Muscle of leg (tissue), 3 donors: ENCODE measurements at regions not wholly inside any gene's neighbourhood (a gene's known extent, or its start where the extent isn't known, plus 50 kb on each side); places are given as distances from the start of the nearest gene placed in this dataset.
A peak's percentile ranks its signal among the peaks of the same experiment; 100 is the strongest.
"Not testable (repeated sequence)": the region's sequence is repeated elsewhere in the genome, so short reads cannot be mapped to it uniquely, and the experiment has no call there.

ENCODE experiments used
- DNase-seq: peaks from one replicate; pipeline ENCODE4 v3.0.0; 2013
- H3K27ac ChIP-seq: one replicate; pipeline ENCODE4 v1.5.1; 2013; ENCODE audit warnings: mild to moderate bottlenecking, low read length, control low read depth
- H3K27me3 ChIP-seq: one replicate; pipeline ENCODE4 v1.6.1; 2013; ENCODE audit warnings: low read length; ENCODE audit not compliant: control insufficient read depth, insufficient read depth
- H3K36me3 ChIP-seq: one replicate; pipeline ENCODE4 v1.6.1; 2013; ENCODE audit warnings: low read length; ENCODE audit not compliant: control insufficient read depth, insufficient read depth
- H3K4me1 ChIP-seq: one replicate; pipeline ENCODE4 v1.6.1; 2013; ENCODE audit warnings: low read length; ENCODE audit not compliant: control insufficient read depth, insufficient read depth
- H3K4me3 ChIP-seq: one replicate; pipeline ENCODE4 v1.5.1; 2013; ENCODE audit warnings: low read length, control low read depth
- H3K9me3 ChIP-seq: replicated peaks from 2 replicates; pipeline ENCODE4 v1.6.1; 2013; ENCODE audit warnings: low read depth, low read length; ENCODE audit not compliant: control insufficient read depth
- WGBS: methylation state at CpG from one replicate; pipeline ENCODE4 v1.1.5; 2013; ENCODE audit warnings: missing lambda C conversion rate; ENCODE audit not compliant: insufficient coverage; 5-methylcytosine and 5-hydroxymethylcytosine counted together

DNA sequence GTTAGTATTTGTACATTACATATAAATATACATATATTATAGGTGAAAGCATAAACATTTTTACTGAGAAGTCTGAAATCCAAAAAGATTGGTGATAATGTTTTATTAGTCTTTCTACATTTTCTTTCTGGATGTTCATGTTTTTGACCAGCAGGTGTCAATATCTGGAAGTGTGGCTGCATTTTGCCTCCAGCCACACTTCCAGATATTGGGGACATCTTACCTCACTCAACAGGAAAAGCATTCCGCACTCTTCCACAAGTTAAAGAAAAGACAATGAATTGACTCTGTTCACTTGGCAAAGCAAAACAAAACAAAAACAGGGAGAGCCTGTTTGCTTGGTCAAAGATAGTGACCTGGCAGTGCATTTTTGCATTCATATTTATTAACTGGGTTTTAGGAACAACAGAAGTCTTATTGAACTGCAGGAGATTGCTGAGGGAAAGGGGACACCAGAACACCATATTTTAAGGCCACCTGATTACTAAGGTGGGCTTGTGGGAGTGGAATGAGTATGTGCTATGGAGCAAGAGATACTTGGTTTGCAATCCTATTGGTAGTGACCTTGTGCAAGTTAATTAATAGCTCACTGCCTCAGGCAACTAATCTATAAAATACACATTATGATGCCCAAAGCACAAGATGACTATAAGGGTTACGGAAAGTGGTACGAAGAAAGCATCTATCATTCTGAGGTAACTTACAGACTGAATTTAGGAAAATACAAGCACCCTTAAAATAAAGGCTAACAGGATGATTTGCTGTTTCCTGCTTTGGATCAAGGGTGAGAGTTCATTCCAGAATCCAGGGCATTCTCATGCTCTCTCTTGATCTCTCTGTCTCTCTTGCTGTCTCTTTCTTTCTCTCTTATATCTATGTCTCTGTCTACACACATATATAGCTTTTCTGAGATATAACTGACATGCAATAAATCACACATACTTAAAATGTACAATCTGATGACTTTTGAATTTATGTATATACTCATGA lies 389.9 kb upstream of the EMCN start:
- H3K4me3 ChIP-seq = no peak overlapping the region
- no CpG with 5 or more reads among the region's 3 CpGs for WGBS

GRCh38 chr4:100906973-100907372 lies 389.2 kb upstream of the EMCN start:
- H3K27me3 ChIP-seq = no peaks in the 10 kb centered on the region
- no peaks in the 10 kb centered on the region for H3K9me3 ChIP-seq
- H3K36me3 ChIP-seq = no peaks in the 10 kb centered on the region
- no peak overlapping the region for H3K4me3 ChIP-seq
- no peaks in the 10 kb centered on the region for H3K4me1 ChIP-seq
- DNase-seq = no peak
- no peak overlapping the region for H3K27ac ChIP-seq
- no CpG with 5 or more reads among the region's 3 CpGs for WGBS

More for the DNA sequence above, 389.9 kb upstream of the EMCN start:
- peak; percentile 15 for DNase-seq
- H3K9me3 ChIP-seq = no peaks in the 10 kb centered on the region
- no peaks in the 10 kb centered on the region for H3K4me1 ChIP-seq
- no peaks in the 10 kb centered on the region for H3K27me3 ChIP-seq
- no peaks in the 10 kb centered on the region for H3K36me3 ChIP-seq
- H3K27ac ChIP-seq = no peak overlapping the region

DNA sequence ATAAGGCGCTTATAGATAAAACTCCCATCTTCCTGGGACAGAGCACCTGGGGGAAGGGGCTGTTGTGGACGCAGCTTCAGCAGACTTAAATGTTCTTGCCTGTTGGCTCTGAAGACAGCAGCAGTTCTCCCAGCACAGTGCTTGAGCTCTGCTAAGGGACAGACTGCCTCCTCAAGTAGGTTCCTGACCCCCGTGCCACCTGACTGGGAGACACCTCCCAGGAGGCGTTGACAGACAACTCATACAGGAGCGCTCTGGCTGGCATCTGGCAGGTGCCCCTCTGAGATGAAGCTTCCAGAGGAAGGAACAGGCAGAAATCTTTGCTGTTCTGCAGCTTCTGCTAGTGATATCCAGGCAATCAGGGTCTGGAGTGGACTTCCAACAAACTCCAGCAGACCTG lies 383.1 kb upstream of the EMCN start:
- not testable (repeated sequence) for H3K4me1 ChIP-seq, H3K27me3 ChIP-seq, H3K27ac ChIP-seq, H3K36me3 ChIP-seq, DNase-seq, H3K4me3 ChIP-seq, H3K9me3 ChIP-seq
- WGBS = 93% methylated on average over 4 of the region's 5 CpGs

DNA sequence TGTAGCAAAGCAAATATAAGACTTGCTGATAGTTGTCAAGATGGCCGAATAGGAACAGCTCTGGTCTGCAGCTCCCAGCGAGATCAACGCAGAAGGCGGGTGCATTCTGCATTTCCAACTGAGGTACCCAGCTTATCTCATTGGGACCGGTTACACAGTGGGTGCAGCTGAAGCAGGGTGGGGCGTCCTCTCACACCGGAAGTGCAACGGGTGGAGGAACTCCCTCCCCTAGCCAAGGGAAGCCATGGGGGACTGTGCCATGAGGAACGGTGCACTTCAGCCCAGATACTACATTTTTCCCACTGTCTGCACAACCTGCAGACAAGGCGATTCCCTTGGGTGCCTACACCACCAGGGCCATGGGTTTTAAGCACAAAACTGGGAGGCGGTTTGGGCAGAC lies 382.3 kb upstream of the EMCN start:
- H3K4me1 ChIP-seq = no peaks in the 10 kb centered on the region
- no peaks in the 10 kb centered on the region for H3K27me3 ChIP-seq
- no peaks in the 10 kb centered on the region for H3K9me3 ChIP-seq
- H3K4me3 ChIP-seq = no peak overlapping the region
- no peaks in the 10 kb centered on the region for H3K36me3 ChIP-seq
- H3K27ac ChIP-seq = no peak overlapping the region
- DNase-seq = no peak
- WGBS = 94% methylated on average over 10 of the region's 11 CpGs

DNA sequence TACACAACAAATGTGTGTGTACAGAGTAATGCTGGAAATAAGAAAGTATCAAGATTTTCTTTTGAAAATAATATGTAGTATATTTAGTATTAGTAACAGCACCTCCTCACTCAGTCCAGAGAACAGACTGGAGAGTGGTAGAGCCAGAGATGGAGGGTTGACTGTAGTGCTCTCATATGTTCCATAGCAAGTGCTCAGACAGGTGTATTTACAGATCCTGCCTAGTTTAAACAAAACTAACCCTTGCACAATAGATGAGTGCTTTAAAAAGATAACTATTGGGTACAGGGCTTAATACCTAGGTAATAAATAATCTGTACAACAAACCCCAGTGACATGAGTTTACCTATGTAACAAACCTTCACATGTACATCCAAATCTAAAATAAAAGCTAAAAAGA lies 381.0 kb upstream of the EMCN start:
- no peak for DNase-seq
- Histone ChIP-seq H3K4me1 (no peaks in the 10 kb centered on the region), H3K27me3 (no peaks in the 10 kb centered on the region), H3K9me3 (no peaks in the 10 kb centered on the region), H3K27ac (no peak overlapping the region), H3K4me3 (no peak overlapping the region), H3K36me3 (no peaks in the 10 kb centered on the region)

GRCh38 chr4:100895556-100896197 lies 377.9 kb upstream of the EMCN start:
- Histone ChIP-seq H3K4me3 (no peak overlapping the region), H3K36me3 (no peaks in the 10 kb centered on the region), H3K4me1 (no peaks in the 10 kb centered on the region), H3K9me3 (no peaks in the 10 kb centered on the region), H3K27me3 (no peaks in the 10 kb centered on the region), H3K27ac (no peak overlapping the region)
- peak; percentile 4 for DNase-seq
- no CpG with 5 or more reads among the region's 8 CpGs for WGBS

DNA sequence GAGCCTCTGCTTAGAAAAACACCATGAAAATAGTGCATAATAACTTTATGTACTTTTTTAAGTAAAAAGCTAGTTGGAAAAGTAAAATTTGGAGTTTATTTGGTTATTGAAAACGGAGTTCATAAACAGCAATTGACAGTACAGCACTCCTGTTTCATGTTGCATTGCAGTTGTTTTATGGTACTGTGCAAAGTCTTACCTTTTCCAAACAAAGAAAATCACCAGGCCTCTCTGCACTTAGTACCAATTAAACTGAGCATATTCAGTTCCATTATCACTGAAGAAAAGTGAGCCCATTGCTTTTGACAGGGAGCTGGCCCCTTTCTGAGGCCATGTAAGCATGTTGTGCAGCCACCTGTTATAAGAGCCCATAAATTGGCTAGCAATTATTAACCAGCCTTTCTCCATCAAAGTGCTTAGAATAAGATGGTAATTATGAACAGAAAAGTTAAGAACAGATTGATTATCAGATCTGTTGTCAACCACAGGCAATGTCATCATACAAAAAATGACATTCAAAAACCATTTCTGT lies 376.6 kb upstream of the EMCN start:
- Histone ChIP-seq H3K27ac (no peak overlapping the region), H3K4me1 (no peaks in the 10 kb centered on the region), H3K4me3 (no peak overlapping the region), H3K9me3 (peaks cover 4% of the 10 kb centered on the region), H3K27me3 (no peaks in the 10 kb centered on the region), H3K36me3 (no peaks in the 10 kb centered on the region)
- DNase-seq = no peak
- WGBS = no CpG with 5 or more reads among the region's 1 CpG

DNA sequence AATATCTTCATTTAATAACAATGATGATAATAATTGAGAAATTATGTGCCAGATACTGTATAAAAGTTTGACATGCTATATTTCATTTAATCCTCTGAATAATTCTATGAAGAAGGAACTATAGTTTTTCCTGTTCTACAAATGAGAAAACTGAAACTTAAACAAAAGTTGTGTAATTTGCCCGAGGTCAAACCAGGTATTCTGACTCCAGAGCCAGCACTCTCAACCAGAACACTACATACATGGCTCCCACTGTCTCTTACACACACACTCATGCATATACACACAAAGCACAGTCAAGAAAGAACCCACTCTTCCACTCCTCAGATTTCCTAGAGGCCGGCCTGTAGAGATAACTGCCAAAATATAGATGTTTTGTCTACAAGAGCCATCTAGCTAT lies 374.0 kb upstream of the EMCN start:
- Histone ChIP-seq H3K36me3 (no peaks in the 10 kb centered on the region), H3K27me3 (no peaks in the 10 kb centered on the region), H3K9me3 (peaks cover 4% of the 10 kb centered on the region), H3K4me3 (no peak overlapping the region), H3K27ac (no peak overlapping the region), H3K4me1 (no peaks in the 10 kb centered on the region)
- no peak for DNase-seq
- WGBS = no CpG with 5 or more reads among the region's 2 CpGs

GRCh38 chr4:100889898-100890297 lies 372.1 kb upstream of the EMCN start:
- Histone ChIP-seq H3K4me3 (no peak overlapping the region), H3K9me3 (peaks cover 8% of the 10 kb centered on the region), H3K27ac (no peak overlapping the region), H3K36me3 (no peaks in the 10 kb centered on the region), H3K4me1 (no peaks in the 10 kb centered on the region), H3K27me3 (no peaks in the 10 kb centered on the region)
- DNase-seq = no peak

GRCh38 chr4:100889401-100889800 lies 371.6 kb upstream of the EMCN start:
- DNase-seq = no peak
- Histone ChIP-seq H3K4me3 (no peak overlapping the region), H3K27me3 (no peaks in the 10 kb centered on the region), H3K9me3 (peaks cover 8% of the 10 kb centered on the region), H3K36me3 (no peaks in the 10 kb centered on the region), H3K27ac (no peak overlapping the region), H3K4me1 (no peaks in the 10 kb centered on the region)
- 67% methylated on average over 1 of the region's 2 CpGs for WGBS
